ENCODE measurements at regions not wholly inside any gene's neighbourhood (a gene's known extent, or its start where the extent isn't known, plus 50 kb on each side); places are given as distances from the start of the nearest gene placed in this dataset.
A peak's percentile ranks its signal among the peaks of the same experiment; 100 is the strongest.
"Not testable (repeated sequence)": the region's sequence is repeated elsewhere in the genome, so short reads cannot be mapped to it uniquely, and the experiment has no call there.

DNA sequence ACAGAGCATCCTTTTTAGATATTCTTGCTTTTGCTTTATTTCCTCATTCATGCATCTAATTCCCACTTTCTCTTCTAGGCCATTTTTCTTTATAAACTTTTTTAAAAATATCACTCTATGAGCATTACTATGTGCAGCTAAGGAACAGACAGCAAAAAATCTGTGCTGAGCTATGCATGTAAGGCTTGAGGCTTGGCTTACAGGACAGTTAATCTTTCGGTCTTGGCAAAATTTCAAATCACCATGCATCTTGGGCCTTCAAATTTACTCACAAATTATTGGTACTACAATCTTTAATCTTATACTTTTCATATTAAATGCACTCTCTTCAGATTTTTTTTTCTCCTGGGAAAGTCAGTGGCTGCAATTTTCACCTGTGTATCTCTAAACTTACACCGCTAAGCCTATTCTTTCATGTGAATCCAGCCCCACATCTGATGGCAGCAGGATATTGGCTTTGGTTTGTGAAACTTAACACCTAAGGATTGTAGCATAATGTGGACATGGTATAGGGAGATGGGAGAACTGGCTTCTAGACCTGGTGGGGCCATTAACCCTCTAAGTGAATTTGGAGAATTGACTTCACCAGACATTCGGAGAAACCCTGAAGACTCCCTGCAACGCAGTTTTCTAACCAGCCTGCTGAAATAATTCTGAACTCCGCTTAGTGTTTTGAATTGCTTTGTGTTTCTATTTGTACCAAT lies 278.3 kb downstream of the SPRY1 start:
- no peak for DNase-seq

DNA sequence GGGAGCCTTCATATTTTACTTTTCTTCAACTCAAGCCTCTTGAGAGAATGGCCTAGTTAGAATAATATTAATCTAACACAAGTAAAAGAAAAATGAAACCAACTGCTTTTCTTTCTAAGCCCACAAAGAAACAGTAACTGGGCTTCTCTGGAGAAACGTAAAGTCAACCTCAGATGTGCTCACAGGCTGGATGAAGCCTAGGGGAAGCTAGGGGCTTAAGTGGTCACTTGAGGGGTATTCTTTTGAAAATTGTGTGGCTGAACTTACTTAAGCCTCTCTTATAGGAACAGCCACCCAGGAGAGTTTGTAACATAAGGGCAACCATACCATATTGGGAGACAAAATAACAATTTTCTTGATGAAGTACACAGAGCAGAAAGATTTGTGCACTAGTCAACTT lies 279.0 kb downstream of the SPRY1 start:
- peak; percentile 11 for DNase-seq

DNA sequence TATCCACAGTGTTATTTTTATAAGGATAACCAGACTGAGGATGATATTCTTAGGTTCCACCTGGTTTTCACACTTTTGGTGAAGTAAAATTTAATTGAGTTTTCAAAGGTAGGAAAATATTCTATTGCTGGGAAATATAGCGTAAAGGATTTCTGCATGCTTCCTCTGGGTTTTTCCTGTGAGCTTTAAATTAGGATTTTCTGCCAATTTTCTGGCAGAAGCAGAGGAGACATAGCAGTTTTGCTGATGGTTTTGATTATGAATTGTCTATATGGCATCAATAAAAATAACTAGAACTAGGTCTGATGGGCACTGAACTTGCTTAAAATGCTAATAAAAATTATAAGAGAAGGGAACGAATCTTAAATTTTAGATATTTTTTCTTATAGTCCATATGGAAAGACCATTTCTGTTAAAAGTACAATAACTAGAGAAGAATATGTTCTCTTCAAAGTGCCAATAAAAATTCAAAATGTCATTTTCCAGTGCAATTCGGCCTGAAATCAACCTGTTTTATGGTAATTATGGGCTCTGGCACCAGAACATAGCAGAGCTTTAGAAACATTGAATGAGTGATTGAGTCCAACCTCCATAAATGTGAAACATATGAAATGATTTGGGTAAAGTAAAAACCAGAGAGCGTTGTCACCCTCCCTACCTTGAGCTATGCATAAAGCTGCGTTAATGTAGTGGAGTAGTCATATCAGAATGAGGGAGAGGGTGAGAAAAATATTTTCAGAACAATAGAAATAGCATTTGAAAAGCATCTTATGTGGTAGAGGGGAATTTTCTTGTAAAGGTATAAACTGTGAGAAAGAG lies 279.7 kb downstream of the SPRY1 start:
- DNase-seq = no peak

DNA sequence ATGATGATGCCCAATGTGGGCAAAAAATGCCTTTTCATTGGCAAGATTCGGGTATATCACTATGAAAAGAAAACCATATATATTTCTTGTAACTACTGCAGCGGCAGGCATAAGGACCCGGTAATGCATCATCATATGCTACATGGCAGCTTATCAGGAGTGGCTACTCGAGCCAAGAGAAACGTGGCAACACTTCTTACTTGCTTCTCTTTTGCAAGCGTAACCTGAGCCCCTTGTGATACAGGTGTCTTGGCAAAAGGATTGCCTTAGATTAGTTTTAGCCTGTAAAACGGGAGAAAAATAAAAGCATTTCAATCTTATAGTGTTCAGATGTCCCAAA lies 280.3 kb downstream of the SPRY1 start:
- DNase-seq = no peak

DNA sequence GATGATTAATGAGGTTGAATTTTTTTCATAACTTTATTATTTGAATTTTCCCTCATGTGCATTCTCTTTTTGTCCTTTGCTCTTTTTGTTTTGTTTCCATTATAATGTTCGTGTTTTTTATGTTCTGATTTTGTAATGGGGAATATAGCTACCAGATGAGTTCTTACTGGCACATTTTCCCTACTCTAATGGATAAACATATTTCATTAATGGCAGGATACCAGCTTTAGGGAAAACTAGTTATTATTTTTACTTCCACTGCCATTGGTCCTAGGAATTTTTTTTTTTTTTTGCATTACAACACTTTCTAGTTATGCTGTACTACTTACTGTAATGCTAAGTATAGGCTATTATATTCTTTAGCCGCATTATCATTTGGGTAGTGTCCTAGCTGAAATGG lies 286.3 kb downstream of the SPRY1 start:
- peak; percentile 18 for DNase-seq

DNA sequence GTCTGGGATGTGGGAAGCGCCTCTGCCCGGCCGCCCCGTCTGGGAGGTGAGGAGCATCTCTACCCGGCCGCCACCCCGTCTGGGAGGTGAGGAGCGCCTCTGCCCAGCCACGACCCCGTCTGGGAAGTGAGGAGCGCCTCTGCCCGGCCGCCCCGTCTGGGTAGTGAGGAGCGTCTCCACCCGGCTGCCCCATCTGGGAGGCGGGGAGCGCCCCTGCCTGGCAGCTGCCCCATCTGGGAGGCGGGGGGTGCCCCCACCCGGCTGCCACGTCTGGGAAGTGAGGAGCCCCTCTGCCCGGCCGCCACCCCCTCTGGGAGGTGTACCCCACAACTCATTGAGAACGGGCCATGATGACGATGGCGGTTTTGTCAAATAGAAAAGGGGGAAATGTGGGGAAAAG lies 288.3 kb downstream of the SPRY1 start:
- DNase-seq = not testable (repeated sequence)

DNA sequence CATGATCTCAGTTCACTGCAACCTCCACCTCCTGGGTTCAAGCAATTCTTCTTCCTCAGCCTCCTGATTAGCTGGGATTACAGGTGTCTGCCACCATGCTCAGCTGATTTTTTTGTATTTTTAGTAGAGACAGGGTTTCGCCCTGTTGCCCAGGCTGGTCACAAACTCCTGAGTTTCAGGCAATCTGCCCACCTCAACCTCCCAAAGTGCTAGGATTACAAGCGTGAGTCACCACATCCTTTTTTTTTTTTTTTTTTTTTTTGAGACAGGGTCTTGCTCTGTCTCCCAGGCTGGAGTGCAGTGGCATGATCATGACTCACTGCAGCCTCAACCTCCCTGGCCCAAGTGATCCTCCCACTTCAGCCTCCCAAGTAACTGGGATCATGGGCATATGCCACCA lies 298.9 kb downstream of the SPRY1 start:
- not testable (repeated sequence) for DNase-seq

DNA sequence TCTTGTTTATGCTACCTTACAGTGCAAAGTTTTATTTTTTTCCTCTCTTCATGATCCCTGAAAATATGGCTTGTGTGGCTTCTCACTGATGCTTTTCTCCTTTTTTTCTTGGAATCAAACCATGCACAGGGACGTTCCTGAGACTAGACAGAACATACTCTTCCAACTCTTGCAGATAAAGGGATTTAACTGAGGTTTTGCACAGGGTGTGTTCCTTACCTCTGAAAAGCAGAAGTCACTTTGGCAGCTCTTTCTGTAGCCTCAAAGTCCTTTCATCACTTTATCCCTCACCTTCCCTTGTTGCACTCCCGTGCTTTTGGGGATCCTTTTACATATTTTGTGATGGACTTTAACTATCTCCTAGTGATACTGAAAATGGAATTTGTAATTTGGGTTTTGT lies 300.1 kb downstream of the SPRY1 start:
- no peak for DNase-seq

DNA sequence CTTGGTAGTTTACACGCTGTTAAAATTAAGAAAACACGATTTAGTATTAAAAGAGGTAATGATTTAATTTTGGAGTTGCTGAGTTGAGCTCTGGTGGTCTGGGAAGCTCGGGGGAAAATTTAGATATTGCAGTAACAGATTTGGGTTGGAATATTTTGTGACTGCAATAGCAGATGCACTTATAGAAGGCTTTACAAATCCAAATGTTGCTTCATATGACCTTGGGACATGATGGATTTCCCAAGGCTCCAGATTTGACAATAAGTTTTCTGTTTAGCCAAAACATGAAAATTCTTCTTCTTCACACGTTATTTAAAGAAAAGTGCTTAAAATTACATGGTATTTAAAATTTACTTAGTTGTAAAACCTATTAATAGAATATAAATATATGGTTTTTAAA lies 302.0 kb downstream of the SPRY1 start:
- peak; percentile 21 for DNase-seq

DNA sequence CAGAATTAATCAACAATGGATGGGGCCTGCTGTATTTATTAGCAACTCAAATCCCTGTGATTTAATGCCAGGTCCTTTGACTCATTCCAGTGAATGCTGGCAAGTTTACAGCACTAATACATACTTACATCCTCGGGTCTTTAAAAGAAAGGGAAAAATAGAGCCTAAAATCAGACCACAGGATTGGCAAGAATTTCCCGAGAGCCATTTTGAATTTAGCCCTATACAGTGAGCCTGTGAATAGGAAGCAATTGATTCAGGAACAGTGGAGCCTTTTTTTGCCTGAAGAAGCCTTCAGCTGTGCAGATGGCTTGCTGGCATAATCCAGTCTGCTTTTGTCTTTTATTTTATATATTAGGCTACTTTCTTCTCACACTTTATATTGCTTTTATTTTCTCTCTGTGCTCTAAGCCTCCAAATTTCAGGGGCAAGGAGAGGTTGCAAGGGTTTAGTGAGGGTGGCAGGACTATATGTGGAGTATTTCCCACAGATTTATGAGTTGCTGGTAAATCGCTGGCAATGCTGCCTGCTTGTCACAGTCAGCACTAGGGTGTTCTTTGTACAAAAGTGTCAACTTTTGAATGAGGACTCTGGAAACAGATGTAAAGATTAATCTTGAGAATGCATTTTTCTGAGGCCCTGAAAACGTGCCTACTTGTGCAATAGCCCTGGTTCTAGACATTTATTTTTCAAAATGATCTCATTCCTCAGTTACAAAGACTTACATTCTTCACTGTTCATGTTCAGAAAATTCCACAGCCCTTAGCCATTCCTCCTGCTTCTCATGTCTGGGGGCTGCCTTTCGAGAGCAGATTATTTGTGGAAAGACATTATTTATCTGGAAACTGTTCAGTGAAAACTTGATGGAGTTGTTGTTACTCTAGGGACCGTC lies 303.5 kb downstream of the SPRY1 start:
- DNase-seq = peak; percentile 97

DNA sequence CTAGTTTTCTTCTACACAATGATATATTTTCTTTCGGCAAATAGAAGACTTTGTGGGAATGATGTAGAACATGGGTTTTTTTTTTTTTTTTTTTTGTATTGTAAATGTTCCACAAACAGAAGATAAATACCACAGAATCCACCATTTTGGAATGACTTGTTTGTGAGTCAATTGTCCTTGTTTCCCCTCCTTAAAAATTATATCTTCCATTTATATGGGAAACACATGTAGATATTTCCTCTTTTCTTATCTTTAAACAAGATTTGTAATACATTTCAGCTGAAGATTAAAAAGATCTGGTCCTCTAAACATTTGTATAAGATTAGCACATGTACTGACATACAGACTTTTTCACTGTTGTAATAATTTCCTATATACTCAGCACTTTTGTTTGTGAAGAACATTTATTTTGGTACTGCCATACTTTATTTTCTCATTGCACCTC lies 304.6 kb downstream of the SPRY1 start:
- DNase-seq = peak; percentile 82

DNA sequence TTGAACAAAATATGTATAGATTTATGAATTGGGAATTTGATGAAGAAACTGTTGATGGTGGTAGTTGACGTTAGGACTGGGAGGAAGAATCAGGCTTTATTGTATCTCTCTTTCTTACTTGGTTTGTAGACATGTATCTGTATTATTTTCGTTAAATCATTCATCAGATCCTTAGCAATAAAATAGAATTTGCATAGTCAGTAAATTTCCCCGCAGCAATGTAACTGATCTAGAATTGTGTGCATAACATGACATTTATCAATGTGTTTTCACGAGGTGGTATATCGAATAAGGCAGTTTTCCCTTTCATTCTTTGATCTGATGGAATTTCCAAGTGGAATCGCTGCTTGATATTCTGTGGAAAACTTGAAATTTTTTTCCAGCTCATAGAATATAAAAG lies 308.8 kb downstream of the SPRY1 start:
- no peak for DNase-seq

DNA sequence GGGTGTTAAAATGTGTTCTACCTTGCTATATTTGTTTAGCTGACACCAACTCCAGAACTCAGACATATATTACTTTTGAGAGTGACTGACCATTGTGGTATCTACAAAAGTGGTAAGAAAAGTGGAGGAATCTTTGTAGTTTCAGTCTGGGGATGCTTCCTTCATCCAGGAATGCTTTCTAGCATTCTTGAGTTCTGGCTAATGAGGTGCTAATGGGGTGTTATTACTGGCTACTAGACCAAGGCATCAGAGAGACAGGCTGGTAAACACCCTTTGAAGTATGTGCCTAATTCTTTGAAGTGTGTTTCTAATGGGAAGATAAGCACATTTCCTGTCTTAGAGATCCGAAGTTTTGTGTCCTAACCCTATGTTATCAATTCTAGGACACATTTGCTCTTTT lies 310.4 kb downstream of the SPRY1 start:
- DNase-seq = no peak

DNA sequence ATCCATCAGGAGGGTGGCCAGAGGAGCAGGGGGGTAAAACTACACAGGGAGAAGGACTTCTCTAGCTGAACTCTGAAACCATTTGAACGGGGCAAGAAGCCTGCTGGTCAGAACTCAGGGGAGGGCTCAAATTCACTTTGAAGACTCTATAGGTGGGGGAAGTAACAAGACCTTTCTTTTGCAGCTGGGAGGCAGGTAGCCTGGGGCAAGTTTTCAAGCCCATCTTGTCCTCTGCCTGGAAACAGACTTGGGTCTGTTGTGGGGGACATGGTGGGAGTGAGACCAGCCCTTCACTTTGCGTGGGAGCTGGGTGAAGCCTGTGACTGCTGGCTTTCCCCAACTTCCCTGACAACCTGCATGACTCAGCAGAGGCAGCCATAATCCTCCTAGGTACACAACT lies 312.3 kb downstream of the SPRY1 start:
- DNase-seq = no peak

DNA sequence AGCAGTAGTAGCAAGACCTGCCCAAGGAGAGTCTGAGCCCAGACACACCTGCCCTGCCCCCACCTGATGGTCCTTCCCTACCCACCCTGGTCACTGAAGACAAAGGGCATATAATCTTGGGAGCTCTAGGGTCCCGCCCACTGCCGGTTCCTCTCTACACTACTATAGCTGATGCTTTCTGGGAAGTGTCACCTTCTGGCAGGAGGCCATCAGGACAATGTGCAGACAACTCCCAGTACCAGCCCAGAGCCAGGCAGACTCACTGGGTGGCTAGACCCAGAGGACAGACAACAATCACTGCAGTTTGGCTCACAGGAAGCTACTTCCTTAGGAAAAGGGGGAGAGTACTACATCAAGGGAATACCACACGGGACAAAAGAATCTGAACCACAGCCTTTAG lies 312.7 kb downstream of the SPRY1 start:
- no peak for DNase-seq

DNA sequence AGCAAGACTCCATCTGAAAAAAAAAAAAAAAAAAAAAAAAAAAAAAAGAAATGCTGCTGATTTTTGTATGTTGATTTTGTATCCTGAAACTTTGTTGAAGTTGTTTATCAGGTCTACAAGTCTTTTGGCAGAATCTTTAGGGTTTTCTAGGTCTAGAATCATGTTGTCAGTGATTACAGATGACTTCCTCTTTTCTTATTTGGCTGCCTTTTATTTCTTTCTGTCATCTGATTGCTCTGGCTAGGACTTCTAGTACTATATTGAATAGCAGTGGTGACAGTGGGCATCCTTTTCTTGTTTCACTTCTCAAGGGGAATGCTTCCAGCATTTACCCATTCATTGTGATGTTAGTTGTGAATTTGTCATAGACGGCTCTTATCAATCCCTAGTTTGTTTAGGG lies 334.4 kb downstream of the SPRY1 start:
- DNase-seq = no peak

DNA sequence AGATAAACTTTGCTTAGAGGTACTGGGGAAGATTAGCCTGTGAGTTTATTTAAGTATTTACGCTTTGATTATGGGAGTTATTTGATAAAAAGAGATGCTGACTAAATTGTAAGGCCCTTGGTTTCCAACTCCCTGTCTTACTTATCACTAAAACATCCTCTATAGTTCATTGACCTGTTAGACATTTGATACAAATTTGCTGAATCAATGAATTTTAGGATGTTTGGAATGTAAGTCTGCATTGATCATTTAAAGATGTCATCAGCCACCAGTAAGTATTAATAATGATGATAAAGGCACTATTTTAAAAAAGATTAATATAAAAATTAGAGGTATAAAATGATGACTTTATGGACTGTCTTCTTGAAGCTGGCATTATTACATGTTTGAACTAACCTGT lies 340.6 kb downstream of the SPRY1 start:
- no peak for DNase-seq

DNA sequence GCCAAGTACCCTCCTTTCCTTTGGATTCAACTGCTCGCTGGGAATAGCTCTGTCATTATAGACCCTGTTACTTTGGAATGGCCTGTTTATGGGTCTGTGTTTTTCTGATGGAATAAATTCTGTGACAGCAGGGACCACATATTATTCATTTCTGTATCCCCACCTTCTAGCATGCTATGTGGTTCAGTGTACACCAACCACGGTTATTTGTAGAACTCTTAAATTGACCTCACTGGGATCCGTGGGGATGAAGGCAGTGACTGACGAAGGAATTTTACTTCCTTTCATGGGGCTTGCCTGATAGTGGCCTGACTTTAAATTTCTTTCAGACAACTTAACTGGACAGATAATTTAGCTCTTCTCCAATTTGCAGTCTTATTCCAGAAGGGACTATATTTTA lies 343.2 kb downstream of the SPRY1 start:
- no peak for DNase-seq

DNA sequence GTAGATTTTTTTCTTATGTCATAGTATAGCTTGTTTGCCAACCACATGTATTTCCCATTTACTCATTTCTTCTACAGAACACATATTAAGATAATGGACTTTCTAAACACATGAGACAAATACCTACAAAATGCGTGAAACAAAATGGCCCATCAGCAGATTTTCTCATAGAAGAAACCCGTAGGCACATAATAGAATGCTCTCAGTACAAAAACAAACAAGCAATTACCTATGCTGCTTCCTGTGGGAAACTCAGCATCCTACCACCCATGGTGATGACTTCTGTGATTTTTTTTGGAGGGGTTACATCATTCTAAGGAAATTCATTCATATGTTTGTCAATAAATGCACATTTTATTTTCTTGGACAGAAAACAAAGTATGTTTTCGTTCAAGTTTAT lies 343.6 kb downstream of the SPRY1 start:
- DNase-seq = no peak

DNA sequence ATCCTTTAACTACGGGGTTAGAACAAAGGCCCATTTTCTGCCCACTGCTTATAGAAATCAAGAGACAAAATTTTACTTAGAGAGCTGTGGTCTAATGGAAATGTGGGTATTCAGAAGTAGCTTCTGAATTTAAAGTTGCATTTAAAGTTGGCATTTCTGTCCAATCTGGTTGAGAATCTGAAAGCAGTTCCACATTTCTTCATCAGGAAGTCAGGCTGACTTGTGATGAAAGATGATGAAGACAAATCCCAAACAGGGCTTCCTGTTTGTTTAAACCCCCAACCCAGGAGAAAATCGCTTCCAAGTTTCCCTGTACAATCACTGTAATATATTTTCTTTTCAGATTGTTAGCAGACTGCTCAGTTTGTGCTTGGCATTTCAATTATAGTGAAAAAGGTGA lies 345.3 kb downstream of the SPRY1 start:
- DNase-seq = no peak

DNA sequence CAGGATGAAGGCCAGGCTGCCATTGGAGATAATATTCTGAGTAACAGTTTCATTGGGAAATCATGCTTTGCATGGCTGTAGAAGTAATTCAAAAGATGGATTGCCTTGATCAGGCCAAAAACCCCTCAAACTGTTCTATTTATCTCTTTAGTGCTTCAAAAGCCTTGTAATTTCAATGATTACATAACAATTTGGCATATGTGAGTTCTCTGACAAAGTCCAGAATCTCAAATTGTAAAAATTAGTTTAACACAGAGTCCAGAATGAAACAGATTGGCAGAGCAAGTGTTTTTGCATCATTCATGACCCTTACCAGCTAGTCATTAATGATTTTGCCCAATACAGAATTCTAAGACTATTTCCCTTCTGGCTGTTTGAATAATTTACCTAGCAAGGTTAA lies 347.3 kb downstream of the SPRY1 start:
- no peak for DNase-seq

DNA sequence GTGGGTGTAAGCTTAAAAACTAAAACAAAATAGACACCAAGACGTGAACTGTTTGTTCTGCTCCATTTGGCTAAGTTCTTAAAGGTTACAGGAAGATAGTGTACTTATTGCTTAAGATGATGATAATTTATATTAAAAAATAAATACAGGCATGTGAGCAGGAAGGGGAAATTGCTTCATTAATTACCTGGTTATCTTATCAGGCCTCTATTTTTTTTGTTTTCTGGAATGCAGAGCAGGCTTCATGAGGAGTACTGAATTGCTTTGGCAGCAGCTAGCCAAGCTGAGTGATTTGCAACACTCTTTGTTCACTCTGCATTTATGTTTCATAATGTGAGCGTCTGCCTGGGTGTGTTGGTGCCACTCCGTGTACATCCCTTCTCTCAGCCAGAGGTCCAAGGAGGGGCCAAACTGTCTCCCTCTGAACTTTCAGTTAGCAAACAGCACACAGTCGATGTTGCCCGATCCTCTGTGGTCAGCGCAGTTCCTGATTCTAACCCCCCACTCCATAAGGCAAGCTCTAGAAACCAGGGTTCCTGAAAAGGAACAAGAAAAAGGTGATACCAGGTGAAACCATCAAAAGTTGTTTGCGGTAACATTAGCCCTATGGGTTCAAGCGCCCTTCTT lies 348.2 kb downstream of the SPRY1 start:
- no peak for DNase-seq

DNA sequence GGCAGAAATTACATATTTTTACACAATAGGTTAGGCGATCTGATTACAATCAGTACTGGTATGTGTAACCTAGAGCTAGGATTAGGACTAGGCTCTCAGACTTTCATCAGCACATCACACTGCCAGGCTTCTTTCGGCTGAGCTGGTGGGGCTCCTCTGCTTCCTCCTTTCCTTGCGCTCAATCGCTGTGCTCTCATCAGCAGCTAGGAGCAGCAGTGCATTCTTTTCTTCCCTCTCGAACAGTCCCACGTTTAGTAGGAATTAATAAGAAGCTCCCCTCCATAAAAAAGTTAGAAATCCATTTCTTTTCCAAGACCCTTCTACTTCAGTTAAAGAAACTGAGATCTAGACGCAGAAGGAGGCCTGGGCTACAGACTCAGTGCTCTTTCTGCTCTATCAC lies 350.4 kb downstream of the SPRY1 start:
- no peak for DNase-seq

Data from skin of body (tissue), 1 donor.